Panc1 (cell line): ENCODE measurements at regions not wholly inside any gene's neighbourhood (a gene's known extent, or its start where the extent isn't known, plus 50 kb on each side); places are given as distances from the start of the nearest gene placed in this dataset.

Experiments
- CTCF ChIP-seq: fragments of 450-650 bp; IDR thresholded peaks from 2 replicates; pipeline ENCODE4 v1.5.1; 2017; ENCODE audit warnings: mild to moderate bottlenecking
- POLR2AphosphoS5 ChIP-seq: IDR thresholded peaks from 2 replicates; pipeline ENCODE4 v1.6.1; 2012; ENCODE audit warnings: mild to moderate bottlenecking, low read depth, low read length, moderate library complexity

GRCh38 chr2:35651688-35652323 lies 703.8 kb upstream of the CRIM1 start:
- TF ChIP-seq CTCF (no peak), POLR2AphosphoS5 (no peak)
